HG02943 (cell line): ENCODE measurements at regions not wholly inside any gene's neighbourhood (a gene's known extent, or its start where the extent isn't known, plus 50 kb on each side); places are given as distances from the start of the nearest gene placed in this dataset.

Experiments used
- ATAC-seq: cut with Tn5 transposase; IDR thresholded peaks from one replicate; pipeline ENCODE4 v1.9.1; 2021; ENCODE audit warnings: mild to moderate bottlenecking, low read depth, moderate library complexity; ENCODE audit not compliant: unreplicated experiment

DNA sequence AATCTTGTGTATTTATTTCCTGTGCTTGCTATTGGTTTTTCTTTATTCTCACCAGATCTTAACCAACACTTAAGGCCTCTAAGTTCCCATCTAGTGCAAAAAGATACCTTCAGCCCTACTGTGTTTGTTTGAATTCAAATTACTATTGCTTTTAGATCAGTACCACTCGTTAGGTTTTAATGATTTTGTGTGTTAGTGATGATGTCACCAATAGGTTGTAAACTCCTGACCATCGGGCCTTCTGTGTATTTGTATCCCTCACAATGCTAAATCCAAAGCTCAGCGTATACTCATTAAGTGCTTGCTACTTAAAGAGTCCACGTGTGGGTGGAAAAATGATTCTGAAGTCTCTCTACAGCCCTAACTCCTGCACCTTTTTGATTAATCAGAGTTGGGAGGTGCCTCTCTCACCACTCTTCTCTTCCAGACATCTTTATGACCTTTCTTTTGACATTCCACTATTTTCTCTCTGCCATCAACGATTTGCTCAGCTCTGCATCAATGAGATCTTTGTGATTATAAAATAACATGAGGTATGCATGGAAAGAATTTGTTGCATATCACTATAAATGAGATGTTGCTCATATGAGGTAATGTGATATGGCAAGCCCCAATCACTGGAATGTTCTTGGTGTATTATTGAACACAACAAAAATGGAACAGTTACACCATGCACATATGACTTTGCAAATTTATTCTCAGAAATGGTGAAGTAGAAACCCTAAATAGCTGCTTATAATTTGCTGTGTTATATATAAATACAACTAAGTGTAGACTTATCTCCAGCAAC lies 55.1 kb upstream of the LAMA2 start:
- ATAC-seq: no peak

DNA sequence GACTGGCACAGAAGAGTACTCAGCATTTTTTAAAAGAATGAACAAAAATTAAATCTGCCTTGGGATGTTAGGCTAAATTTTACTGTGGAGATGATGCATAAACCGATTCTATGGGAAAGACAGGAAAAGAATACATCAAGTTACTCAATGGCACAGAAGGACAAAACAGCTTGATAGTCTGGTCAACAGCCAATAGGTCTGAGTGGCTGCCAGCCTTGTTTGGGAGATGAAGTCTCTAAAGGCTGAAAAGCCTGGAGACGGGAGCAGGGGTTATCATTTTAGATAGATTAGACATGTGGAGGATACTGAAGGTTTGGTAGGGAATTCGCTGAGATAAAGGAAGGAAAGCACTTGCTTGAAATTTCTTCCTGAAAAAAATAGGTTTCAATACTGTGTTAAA lies 56.3 kb upstream of the LAMA2 start:
- ATAC-seq: no peak

DNA sequence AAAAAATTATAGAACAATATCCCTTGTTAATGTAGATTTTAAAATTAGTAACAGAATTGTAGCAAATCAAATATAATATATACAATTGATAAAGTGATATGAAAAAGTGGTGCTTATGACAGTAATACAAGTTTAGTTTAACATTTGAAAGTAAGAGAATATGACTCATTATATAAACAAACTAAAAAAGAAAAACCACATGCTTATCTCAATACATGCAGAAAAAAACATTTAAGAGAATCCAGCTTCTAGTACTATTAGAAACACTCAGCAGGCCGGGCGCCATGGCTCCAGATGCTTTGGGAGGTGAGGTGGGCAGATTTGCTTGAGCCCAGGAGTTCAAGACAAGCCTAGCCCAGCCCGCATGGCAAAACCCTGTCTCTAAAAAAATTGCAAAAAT lies 60.7 kb upstream of the LAMA2 start:
- ATAC-seq: no peak

DNA sequence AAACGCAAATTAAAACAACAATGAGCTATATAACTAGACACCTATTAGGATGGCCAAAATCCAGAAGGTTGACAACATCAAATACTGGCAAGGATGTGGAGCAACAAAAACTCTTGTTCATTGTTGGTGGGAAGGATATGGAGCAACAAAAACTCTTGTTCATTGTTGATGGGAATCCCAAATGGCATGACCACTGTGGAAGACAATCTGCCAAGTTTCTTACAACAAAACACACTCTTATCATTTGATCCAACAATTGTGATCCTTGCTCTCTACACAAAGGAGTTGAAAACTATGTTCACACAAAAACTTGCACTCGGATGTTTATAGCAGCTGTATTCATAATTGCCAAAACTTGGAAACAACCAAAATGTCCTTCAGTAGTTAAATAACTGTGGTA lies 61.8 kb upstream of the LAMA2 start:
- no peak for ATAC-seq

GRCh38 chr6:128808856-128809255 lies 74.1 kb upstream of the LAMA2 start:
- ATAC-seq: no peak

DNA sequence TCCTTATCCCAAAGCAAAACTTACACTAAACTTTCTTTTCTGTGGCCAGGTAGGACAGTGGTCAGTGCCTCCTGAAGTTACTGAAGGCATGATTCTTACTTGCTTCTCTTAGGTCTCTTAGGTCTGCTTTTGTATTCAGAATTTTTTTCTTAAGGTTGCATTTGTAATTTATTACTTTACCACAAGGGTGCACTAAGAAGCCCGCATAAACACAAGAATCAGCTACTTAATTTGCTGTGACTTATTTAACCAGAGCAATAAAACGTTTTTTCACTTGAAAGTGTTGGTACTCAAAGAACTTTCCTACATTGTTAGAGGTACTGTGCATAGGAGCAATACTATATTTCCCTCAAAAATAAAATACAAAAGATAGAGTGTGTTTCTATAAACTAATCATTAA lies 75.4 kb upstream of the LAMA2 start:
- no peak for ATAC-seq

GRCh38 chr6:128806261-128806660 lies 76.7 kb upstream of the LAMA2 start:
- no peak for ATAC-seq

DNA sequence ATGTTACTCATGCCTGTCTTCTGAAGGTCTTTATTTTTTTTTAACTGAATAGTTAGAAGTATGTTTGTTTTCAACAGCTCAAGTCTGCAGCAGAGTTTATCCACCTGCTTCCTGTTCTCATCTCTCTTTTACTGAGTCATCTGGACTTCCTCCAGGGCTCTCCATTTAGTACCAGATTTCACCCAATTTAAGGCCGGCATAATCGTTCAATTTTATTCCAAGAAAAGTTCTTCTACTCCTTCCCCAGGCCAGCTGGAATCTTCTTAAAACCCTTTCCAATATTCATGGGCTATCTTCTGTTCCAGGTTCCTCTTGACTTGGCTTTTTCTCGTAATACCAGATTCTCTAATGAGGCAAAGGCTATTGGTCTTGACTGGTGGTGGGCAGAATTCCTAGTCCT lies 79.0 kb upstream of the LAMA2 start:
- ATAC-seq: no peak

GRCh38 chr6:128801621-128802020 lies 81.3 kb upstream of the LAMA2 start:
- no peak for ATAC-seq

DNA sequence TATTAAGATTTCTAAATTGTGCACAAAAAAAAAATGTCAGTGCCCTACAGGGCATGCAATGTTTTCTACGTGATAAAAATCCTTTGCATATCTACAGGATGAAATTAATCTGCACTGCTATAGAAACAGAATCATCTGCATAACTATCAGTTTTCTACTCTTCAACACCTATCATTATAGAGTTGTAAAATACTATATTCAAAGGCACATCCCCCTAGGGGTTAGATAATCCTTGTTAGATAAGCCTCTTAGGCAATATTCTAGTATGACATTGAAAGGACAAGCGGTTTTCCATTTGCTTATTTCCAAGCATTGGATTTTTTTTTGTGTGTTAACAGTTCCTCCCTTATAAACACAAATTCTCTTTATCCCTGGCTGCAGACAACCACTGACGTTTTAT lies 98.7 kb upstream of the LAMA2 start:
- no peak for ATAC-seq

- ATAC-seq: no peak
Measured at GRCh38 chr6:128768187-128768586, 114.8 kb upstream of the LAMA2 start.

DNA sequence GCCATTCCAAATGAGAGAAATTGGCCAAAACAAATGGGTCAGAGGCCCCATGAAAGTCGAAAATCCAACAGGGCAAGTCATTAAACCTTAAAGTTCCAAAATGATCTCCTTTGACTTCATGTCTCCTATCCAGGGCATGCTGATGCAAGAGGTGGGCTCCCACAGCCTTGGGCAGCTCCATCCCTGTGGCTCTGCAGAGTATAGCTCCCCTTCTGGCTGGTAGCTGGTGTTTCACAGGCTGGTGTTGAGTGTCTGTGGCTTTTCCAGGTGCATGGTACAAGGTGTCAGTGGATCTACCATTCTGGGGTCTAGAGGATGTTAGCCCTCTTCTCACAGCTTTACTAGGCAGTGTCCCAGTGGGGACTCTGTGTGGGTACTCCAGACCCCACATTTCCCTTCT lies 115.2 kb upstream of the LAMA2 start:
- no peak for ATAC-seq

DNA sequence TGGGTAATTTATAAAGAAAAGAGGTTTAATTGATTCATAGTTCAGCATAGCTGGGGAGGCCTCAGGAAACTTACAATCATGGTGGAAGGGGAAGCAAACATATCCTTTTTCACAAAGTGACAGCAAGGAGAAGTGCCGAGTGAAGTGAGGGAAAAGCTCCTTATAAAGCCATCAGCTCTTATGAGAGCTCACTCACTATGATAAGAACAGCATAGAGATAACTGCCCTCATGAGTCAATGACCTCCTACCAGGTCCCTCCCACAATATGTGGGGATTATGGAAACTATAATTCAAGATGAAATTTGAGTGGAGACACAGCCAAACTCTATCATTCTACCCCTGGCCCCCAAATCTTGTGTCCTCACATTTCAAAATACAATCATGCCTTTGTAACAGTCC lies 115.8 kb upstream of the LAMA2 start:
- ATAC-seq: no peak

DNA sequence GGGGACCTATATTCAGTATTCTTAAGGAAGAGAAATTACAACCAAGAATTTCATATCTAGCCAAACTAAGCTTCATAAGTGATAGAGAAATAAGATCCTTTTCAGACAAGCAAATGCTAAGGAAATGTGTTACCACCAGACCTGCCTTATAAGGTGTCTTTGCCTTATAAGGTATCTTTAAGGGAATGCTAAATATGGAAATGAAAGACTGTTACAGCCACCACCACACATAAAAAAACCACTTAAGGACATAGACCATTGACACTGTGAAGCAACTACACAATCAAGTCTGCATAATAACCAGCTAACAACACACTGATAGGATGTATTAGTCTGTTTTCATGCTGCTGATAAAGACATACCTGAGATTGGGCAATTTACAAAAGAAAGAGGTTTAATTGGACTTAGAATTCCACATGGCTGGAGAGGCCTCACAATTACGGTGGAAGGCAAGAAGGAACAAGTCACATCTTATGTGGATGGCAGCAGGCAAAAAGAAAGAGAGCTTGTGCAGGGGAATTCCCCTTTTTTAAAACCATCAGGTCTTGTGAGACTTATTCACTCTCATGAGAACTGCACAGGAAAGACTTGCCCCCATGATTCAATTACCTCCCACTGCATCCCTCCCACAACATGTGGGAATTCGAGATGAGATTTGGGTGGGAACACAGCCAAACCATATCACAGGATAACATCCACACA lies 119.2 kb upstream of the LAMA2 start:
- no peak for ATAC-seq

DNA sequence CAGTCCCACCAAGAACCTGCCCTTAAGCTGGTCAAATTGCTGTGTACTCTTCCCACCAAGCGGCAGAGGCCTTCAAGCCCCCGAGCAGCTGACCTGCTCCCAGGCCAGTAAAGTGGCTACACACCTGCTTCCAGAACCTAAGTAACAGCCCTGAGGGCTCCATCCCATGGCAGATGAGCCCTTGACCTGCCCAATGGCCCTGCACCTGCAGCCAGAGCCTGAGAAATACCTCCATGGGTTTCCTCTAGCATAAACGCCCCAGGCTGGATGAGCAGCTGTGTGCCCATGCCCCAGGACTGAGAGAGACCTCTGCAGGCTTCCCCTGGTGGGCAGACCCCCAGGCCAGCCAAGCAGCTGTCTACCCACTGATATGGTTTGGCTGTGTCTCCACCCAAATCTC lies 123.0 kb upstream of the LAMA2 start:
- ATAC-seq: no peak

GRCh38 chr6:128759447-128759846 lies 123.5 kb upstream of the LAMA2 start:
- ATAC-seq: no peak

GRCh38 chr6:128757961-128758360 lies 125.0 kb upstream of the LAMA2 start:
- ATAC-seq: no peak

DNA sequence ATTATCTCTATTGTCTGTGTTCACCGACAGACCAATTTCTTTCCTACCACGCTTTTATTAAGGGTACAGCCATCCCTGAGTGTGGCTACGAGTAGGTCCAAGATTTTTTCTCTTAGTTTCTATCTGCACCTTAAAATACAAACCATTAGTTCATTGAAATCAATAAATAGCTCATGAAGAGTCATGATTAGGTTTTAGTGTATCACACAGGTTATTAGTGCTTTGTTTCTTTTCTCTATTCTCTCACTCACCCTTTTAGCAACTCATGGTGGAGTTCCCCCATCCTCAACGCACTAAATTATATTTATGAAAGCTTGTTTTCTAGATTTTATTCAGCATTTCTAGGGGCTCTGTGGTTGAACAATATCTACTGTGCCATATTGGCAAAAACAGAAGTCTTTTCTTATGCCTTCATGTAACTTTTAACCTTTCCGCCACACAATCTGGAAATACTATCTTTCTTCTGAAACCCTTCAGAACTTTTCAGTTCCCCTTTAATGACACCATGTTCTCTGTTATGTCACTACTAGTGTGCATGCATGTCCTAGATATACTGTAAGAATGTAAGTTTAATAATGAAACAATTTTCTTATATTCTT lies 128.2 kb upstream of the LAMA2 start:
- peak; percentile 99 for ATAC-seq

DNA sequence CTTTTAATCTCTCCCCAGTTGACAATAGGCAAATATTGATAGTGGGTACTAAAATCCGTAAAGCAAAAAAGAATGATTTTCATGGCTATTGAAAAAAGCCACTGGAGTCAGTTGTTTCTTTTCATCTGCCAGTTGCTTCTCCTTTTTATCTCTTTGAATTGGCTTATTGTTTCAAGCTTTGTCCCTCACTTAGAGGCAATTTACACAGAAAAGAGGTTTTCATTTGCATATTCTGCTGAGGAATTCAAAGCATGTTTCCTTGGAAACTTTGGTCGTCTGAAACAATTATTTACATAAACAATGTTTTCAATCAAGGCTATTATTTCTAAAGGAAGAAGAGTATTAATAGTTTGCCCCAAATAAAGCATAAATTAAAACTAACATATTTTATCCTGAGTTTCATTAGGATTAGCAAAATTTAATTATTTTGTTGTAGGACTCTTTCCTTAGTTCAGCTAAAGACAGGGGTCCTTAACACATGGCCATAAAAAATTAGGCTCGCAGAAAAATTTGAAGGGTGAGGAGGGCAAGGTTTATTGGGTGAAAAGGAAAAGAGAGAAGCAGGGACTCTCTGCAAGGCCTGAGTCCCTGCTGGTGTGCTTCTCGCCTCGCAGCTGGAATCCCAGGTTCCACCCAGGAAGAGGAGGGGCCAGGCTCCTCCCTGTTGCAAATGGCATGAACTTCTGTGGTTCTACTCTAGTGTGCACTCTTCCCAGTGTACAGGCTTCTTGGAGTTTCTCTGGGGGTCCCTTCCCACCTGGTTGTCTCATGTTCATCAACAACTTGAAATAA lies 138.8 kb upstream of the LAMA2 start:
- ATAC-seq: no peak

- ATAC-seq: no peak
Measured at GRCh38 chr6:128742900-128743299, 140.0 kb upstream of the LAMA2 start.

- ATAC-seq: no peak
Measured at GRCh38 chr6:128740951-128741350, 142.0 kb upstream of the LAMA2 start.
